GM10248 (cell line): ENCODE measurements at regions not wholly inside any gene's neighbourhood (a gene's known extent, or its start where the extent isn't known, plus 50 kb on each side); places are given as distances from the start of the nearest gene placed in this dataset.
"Not testable (repeated sequence)": the region's sequence is repeated elsewhere in the genome, so short reads cannot be mapped to it uniquely, and the experiment has no call there.

Source experiments
- CTCF ChIA-PET: fragments of 300-600 bp; sonication (Branson Sonifier 250); formaldehyde crosslinking; extraction: SDS; loops from one replicate; lab custom pipeline; 2021; ENCODE audit warnings: antibody characterized with exemption; lab: Yijun Ruan, JAX
- POLR2A ChIA-PET: fragments of 350-650 bp; sonication (Branson Sonifier 250); formaldehyde crosslinking; extraction: SDS; loops from one replicate; lab custom pipeline; 2020; ENCODE audit warnings: antibody characterized with exemption; lab: Yijun Ruan, JAX
- DNase-seq: peaks from one replicate; pipeline ENCODE4 v3.0.0; 2012; ENCODE audit errors: extremely low spot score
- TF ChIP-seq, protein P1 (sequence below): IDR thresholded peaks from 2 replicates; pipeline ENCODE4 v1.5.1; 2012; ENCODE audit warnings: mild to moderate bottlenecking, low read depth; ENCODE audit errors: extremely low read depth, missing control alignments, control extremely low read depth

- ChIA-PET CTCF (no interaction called here), POLR2A (no interaction called here)
- no peak for DNase-seq
- TF ChIP-seq, protein P1, sequence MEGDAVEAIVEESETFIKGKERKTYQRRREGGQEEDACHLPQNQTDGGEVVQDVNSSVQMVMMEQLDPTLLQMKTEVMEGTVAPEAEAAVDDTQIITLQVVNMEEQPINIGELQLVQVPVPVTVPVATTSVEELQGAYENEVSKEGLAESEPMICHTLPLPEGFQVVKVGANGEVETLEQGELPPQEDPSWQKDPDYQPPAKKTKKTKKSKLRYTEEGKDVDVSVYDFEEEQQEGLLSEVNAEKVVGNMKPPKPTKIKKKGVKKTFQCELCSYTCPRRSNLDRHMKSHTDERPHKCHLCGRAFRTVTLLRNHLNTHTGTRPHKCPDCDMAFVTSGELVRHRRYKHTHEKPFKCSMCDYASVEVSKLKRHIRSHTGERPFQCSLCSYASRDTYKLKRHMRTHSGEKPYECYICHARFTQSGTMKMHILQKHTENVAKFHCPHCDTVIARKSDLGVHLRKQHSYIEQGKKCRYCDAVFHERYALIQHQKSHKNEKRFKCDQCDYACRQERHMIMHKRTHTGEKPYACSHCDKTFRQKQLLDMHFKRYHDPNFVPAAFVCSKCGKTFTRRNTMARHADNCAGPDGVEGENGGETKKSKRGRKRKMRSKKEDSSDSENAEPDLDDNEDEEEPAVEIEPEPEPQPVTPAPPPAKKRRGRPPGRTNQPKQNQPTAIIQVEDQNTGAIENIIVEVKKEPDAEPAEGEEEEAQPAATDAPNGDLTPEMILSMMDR, result no peak
Measured at GRCh38 chr5:104456122-104456521, 893.5 kb upstream of the NUDT12 start.

GRCh38 chr5:104452550-104452949, 890.0 kb upstream of the NUDT12 start:
- CTCF ChIA-PET, result no interaction called here
- POLR2A ChIA-PET, result no interaction called here
- TF ChIP-seq, protein P1, result no peak
- DNase-seq, result no peak

- DNase-seq, POLR2A ChIA-PET, CTCF ChIA-PET: not testable (repeated sequence)
Measured at GRCh38 chr5:104451911-104452310, 889.3 kb upstream of the NUDT12 start.

DNA sequence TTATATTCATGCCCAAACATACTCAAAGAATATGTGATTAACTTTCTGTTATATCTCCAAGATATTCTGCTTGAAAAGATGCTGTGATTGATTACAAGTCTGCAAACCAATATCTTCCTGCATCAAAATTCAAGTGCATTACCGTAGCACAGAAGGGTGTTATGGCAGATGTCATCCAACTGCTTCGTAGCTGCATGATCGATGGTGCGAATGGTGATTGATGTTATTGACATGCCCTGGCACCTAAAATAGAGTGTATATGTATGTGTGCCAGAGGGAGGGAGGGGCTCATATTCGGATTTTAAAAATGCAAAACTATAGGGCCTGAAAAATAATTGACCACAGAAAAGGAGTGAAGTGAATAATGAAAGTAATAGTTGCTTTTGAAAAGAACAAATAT, 882.1 kb upstream of the NUDT12 start:
- ChIA-PET POLR2A (no interaction called here), CTCF (no interaction called here)
- TF ChIP-seq, protein P1, result no peak
- DNase-seq, result no peak

- ChIA-PET CTCF (no interaction called here), POLR2A (no interaction called here)
- DNase-seq, result no peak
- TF ChIP-seq, protein P1, result no peak
Measured at GRCh38 chr5:104443706-104444105, 881.1 kb upstream of the NUDT12 start.

GRCh38 chr5:104431981-104432380, 869.4 kb upstream of the NUDT12 start:
- DNase-seq, result no peak
- ChIA-PET POLR2A (no interaction called here), CTCF (interaction anchor here (1.1 kb wide), 1 partner anchor 49 kb away, joined by 3 read pairs; no protein-coding TSS in a partner anchor)
- TF ChIP-seq, protein P1, result no peak

GRCh38 chr5:104431002-104431620, 868.5 kb upstream of the NUDT12 start:
- ChIA-PET CTCF (interaction anchor here (1.7 to 2.0 kb wide), 2 partner anchors 9 to 16 kb away, joined by 3 to 8 read pairs; no protein-coding TSS in a partner anchor), POLR2A (no interaction called here)
- DNase-seq, result no peak
- TF ChIP-seq, protein P1, result no peak
